ENCODE measurements at regions not wholly inside any gene's neighbourhood (a gene's known extent, or its start where the extent isn't known, plus 50 kb on each side); places are given as distances from the start of the nearest gene placed in this dataset.

GRCh38 chr2:221077251-221077650 is 494.9 kb downstream of the EPHA4 start:
- Histone ChIP-seq H3K9ac (ENCODE audit: extremely low read depth, insufficient read length, low read length) (no peak overlapping the region), H3K4me1 (ENCODE audit: insufficient read depth, low read length) (no peaks in the 10 kb centered on the region), H2BK12ac (ENCODE audit: insufficient read length, low read depth, low read length) (no peak overlapping the region), H3K23me2 (ENCODE audit: insufficient read length, low read depth, low read length, poor library complexity, severe bottlenecking) (no peaks in the 10 kb centered on the region), H4K8ac (replicated peaks; ENCODE audit: insufficient read length, low read depth, low read length) (no peak overlapping the region), H3K56ac (ENCODE audit: insufficient read length, low read depth, low read length) (no peak overlapping the region), H2BK15ac (ENCODE audit: low read depth, low read length) (no peak overlapping the region), H2AK5ac (ENCODE audit: insufficient read length, low read length) (no peak overlapping the region), H4K5ac (ENCODE audit: insufficient read length, low read depth, low read length) (no peak overlapping the region), H3K18ac (ENCODE audit: insufficient read length, low read depth, low read length) (no peak overlapping the region), H3K27ac (ENCODE audit: insufficient read length, low read depth, low read length) (no peak overlapping the region), H3K27me3 (ENCODE audit: insufficient read depth, low read length) (no peaks in the 10 kb centered on the region), H2BK5ac (ENCODE audit: insufficient read length, low read length) (no peak overlapping the region), H3T11ph (ENCODE audit: low read length) (no peak overlapping the region), H3K9me3 (ENCODE audit: control insufficient read depth, low read depth, low read length) (no peaks in the 10 kb centered on the region), H3K14ac (ENCODE audit: insufficient read depth, low read length) (no peak overlapping the region), H2BK120ac (ENCODE audit: low read depth, low read length, poor library complexity, severe bottlenecking) (no peak overlapping the region), H3K23ac (ENCODE audit: insufficient read length, low read depth, low read length) (no peak overlapping the region), H3K4me2 (ENCODE audit: insufficient read depth, insufficient read length, low read length) (no peak overlapping the region), H4K91ac (ENCODE audit: insufficient read length, low read depth, low read length) (no peak overlapping the region), H3K79me1 (ENCODE audit: insufficient read depth, low read depth, low read length, poor library complexity, severe bottlenecking) (no peaks in the 10 kb centered on the region), H2AFZ (ENCODE audit: low read length) (no peak overlapping the region), H2BK20ac (ENCODE audit: low read depth, low read length, poor library complexity, severe bottlenecking) (no peak overlapping the region), H3K4ac (ENCODE audit: low read depth, low read length) (no peak overlapping the region), H4K20me1 (ENCODE audit: control insufficient read depth, insufficient read depth, insufficient read length) (no peaks in the 10 kb centered on the region), H3K79me2 (ENCODE audit: insufficient read depth, low read length) (no peaks in the 10 kb centered on the region)
- Mint-ChIP-seq H3K9me3 (peaks cover 4 to 13% of the 10 kb centered on the region in 2 experiments), H3K27ac (no peak overlapping the region), H3K27me3 (ENCODE audit: low read depth) (no peaks in the 10 kb centered on the region), H3K36me3 (ENCODE audit: insufficient read depth in 1 of 3, low read depth in 3 of 3) (peaks cover 0 to 3% (median 2%) of the 10 kb centered on the region in 3 experiments; a peak in 4 of 7 replicates), H3K4me1 (no peaks in the 10 kb centered on the region), H3K4me3 (no peak overlapping the region)
- no peak for TF ChIP-seq CTCF (conservative IDR thresholded peaks at IDR 0.05)
- no peak for DNase-seq
- no CpG with 5 or more reads among the region's 3 CpGs for WGBS (ENCODE audit: extremely low coverage, insufficient read length, low lambda C conversion rate)
